HEK293T (cell line): ENCODE measurements at regions not wholly inside any gene's neighbourhood (a gene's known extent, or its start where the extent isn't known, plus 50 kb on each side); places are given as distances from the start of the nearest gene placed in this dataset.

Source experiments
- CTCF ChIA-PET: fragments of 350-600 bp; formaldehyde crosslinking; extraction: SDS; loops from one replicate; lab custom pipeline; 2021; ENCODE audit warnings: antibody characterized with exemption, inconsistent platforms; lab: Yijun Ruan, JAX
- POLR2A ChIA-PET: fragments of 350-600 bp; formaldehyde crosslinking; extraction: SDS; loops from one replicate; lab custom pipeline; 2020; ENCODE audit warnings: antibody characterized with exemption, inconsistent platforms; lab: Yijun Ruan, JAX
- DNase-seq: peaks from one replicate; pipeline ENCODE4 v3.0.0; 2012; ENCODE audit warnings: mixed read lengths; ENCODE audit errors: extremely low spot score
- ARNT ChIP-seq: fragments of 450-650 bp; IDR thresholded peaks from 2 replicates; pipeline ENCODE4 v1.6.1; 2017; ENCODE audit warnings: mild to moderate bottlenecking
- BHLHE40 ChIP-seq: fragments of 450-650 bp; IDR thresholded peaks from 2 replicates; pipeline ENCODE4 v1.6.1; 2016; ENCODE audit warnings: mild to moderate bottlenecking, moderate library complexity, borderline replicate concordance
- CTBP1 ChIP-seq: fragments of 450-650 bp; IDR thresholded peaks from 2 replicates; pipeline ENCODE4 v1.6.1; 2016; ENCODE audit warnings: borderline replicate concordance
- ELF4 ChIP-seq: fragments of 450-650 bp; IDR thresholded peaks from 2 replicates; pipeline ENCODE4 v1.6.1; 2017; ENCODE audit warnings: antibody characterized with exemption
- FOXA1 ChIP-seq: fragments of 450-650 bp; IDR thresholded peaks from 2 replicates; pipeline ENCODE4 v1.6.1; 2016; ENCODE audit warnings: mild to moderate bottlenecking
- FOXK2 ChIP-seq: fragments of 450-650 bp; IDR thresholded peaks from 2 replicates; pipeline ENCODE4 v1.6.1; 2016; ENCODE audit warnings: mild to moderate bottlenecking
- FOXM1 ChIP-seq: fragments of 450-650 bp; IDR thresholded peaks from 2 replicates; pipeline ENCODE4 v1.6.1; 2017; ENCODE audit warnings: mild to moderate bottlenecking, borderline replicate concordance
- HDGF ChIP-seq: fragments of 450-650 bp; IDR thresholded peaks from 2 replicates; pipeline ENCODE4 v1.6.1; 2017; ENCODE audit warnings: antibody characterized with exemption, borderline replicate concordance
- L3MBTL2 ChIP-seq: fragments of 450-650 bp; conservative IDR thresholded peaks from 2 replicates; pipeline ENCODE4 v1.6.1; 2016; ENCODE audit warnings: mild to moderate bottlenecking
- LEF1 ChIP-seq: fragments of 450-650 bp; IDR thresholded peaks from 2 replicates; pipeline ENCODE4 v1.6.1; 2017; ENCODE audit warnings: mild to moderate bottlenecking, borderline replicate concordance
- NFRKB ChIP-seq: fragments of 450-650 bp; IDR thresholded peaks from 2 replicates; pipeline ENCODE4 v1.6.1; 2016; ENCODE audit warnings: mild to moderate bottlenecking, moderate library complexity
- PKNOX1 ChIP-seq: fragments of 450-650 bp; IDR thresholded peaks from 2 replicates; pipeline ENCODE4 v1.6.1; 2016
- SP1 ChIP-seq: fragments of 450-650 bp; IDR thresholded peaks from 2 replicates; pipeline ENCODE4 v1.6.1; 2017
- SUZ12 ChIP-seq: fragments of 450-650 bp; IDR thresholded peaks from 2 replicates; pipeline ENCODE4 v1.6.1; 2016; ENCODE audit warnings: mild to moderate bottlenecking
- TARDBP ChIP-seq: fragments of 450-650 bp; IDR thresholded peaks from 2 replicates; pipeline ENCODE4 v1.6.1; 2016
- ZNF384 ChIP-seq: fragments of 450-650 bp; IDR thresholded peaks from 2 replicates; pipeline ENCODE4 v1.6.1; 2016

- TF ChIP-seq HDGF (no peak), ZNF384 (no peak), FOXA1 (no peak), FOXM1 (no peak), L3MBTL2 (no peak), TARDBP (no peak), ELF4 (no peak), SUZ12 (no peak), PKNOX1 (no peak), SP1 (no peak), BHLHE40 (no peak), LEF1 (no peak), NFRKB (no peak), ARNT (no peak)
- DNase-seq, result no peak
- CTCF ChIA-PET, result no interaction called here
- POLR2A ChIA-PET, result no interaction called here
Measured at GRCh38 chr14:80415636-80416035, 204.3 kb upstream of the DIO2 start.

- ChIA-PET POLR2A (no interaction called here), CTCF (no interaction called here)
- no peak for DNase-seq
- TF ChIP-seq L3MBTL2 (no peak), PKNOX1 (no peak), BHLHE40 (no peak), SP1 (no peak), SUZ12 (no peak), FOXK2 (no peak), HDGF (no peak)
Measured at GRCh38 chr14:80414080-80414479, 202.8 kb upstream of the DIO2 start.

GRCh38 chr14:80404413-80404812, 193.1 kb upstream of the DIO2 start:
- ChIA-PET POLR2A (no interaction called here), CTCF (no interaction called here)
- no peak for DNase-seq
- no peak for TF ChIP-seq FOXM1
- TF ChIP-seq TARDBP, result no peak
- no peak for TF ChIP-seq ELF4
- TF ChIP-seq PKNOX1, result no peak
- no peak for TF ChIP-seq HDGF
- no peak for TF ChIP-seq ARNT
- TF ChIP-seq FOXK2, result no peak
- no peak for TF ChIP-seq ZNF384
- no peak for TF ChIP-seq FOXA1
- no peak for TF ChIP-seq NFRKB
- no peak for TF ChIP-seq LEF1
- no peak for TF ChIP-seq L3MBTL2
- no peak for TF ChIP-seq SUZ12
- no peak for TF ChIP-seq BHLHE40

- no peak for DNase-seq
- POLR2A ChIA-PET, result no interaction called here
- CTCF ChIA-PET, result no interaction called here
- TF ChIP-seq PKNOX1, result no peak
- TF ChIP-seq ELF4, result no peak
- TF ChIP-seq LEF1, result no peak
- no peak for TF ChIP-seq CTBP1
- no peak for TF ChIP-seq TARDBP
- TF ChIP-seq FOXK2, result no peak
- no peak for TF ChIP-seq ZNF384
- no peak for TF ChIP-seq HDGF
- no peak for TF ChIP-seq FOXM1
- no peak for TF ChIP-seq ARNT
- TF ChIP-seq L3MBTL2, result no peak
- TF ChIP-seq BHLHE40, result no peak
- TF ChIP-seq SP1, result no peak
- no peak for TF ChIP-seq SUZ12
- no peak for TF ChIP-seq NFRKB
Measured at GRCh38 chr14:80403036-80403435, 191.7 kb upstream of the DIO2 start.

GRCh38 chr14:80395031-80395430, 183.7 kb upstream of the DIO2 start:
- no peak for DNase-seq
- no peak for TF ChIP-seq HDGF
- no peak for TF ChIP-seq ELF4
- no peak for TF ChIP-seq FOXK2
- TF ChIP-seq FOXM1, result no peak
- no peak for TF ChIP-seq TARDBP
- ChIA-PET POLR2A (no interaction called here), CTCF (no interaction called here)

GRCh38 chr14:80393766-80394165, 182.5 kb upstream of the DIO2 start:
- POLR2A ChIA-PET, result no interaction called here
- TF ChIP-seq CTBP1 (no peak), ELF4 (no peak), ARNT (no peak), NFRKB (no peak), HDGF (no peak), ZNF384 (no peak), LEF1 (no peak), SUZ12 (no peak), FOXK2 (no peak)
- no peak for DNase-seq
- CTCF ChIA-PET, result no interaction called here
